ENCODE measurements at regions not wholly inside any gene's neighbourhood (a gene's known extent, or its start where the extent isn't known, plus 50 kb on each side); places are given as distances from the start of the nearest gene placed in this dataset.

DNA sequence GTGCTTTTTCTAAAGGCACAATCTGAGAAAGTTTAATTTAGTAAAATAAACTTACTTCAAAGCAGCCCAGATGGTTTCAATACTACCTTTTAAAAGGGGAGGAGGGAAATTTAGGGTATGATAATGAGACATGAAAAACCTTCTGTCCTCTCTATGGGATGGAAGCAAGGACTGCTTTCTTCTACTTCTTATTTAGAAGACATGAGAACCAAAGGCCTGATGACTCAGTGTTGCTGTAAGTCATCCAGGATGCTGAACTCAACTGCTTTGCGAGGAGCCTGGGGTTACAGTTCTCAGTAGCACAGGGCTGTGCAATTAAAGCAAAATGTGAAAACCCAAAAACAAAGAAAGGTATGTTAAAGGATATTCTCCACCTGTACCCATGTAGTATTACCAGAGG is 140.8 kb upstream of the EDNRA start:
- Mint-ChIP-seq H3K4me1 (no peaks in the 10 kb centered on the region), H3K27ac (no peak overlapping the region), H3K27me3 (no peaks in the 10 kb centered on the region), H3K36me3 (ENCODE audit: low read depth) (no peaks in the 10 kb centered on the region), H3K4me3 (no peak overlapping the region)
- DNase-seq, result no peak
- no peaks in the 10 kb centered on the region for H3K9me3 ChIP-seq (ENCODE audit: control insufficient read depth, low read length, poor library complexity, severe bottlenecking)
- no peak for ATAC-seq

- Mint-ChIP-seq H3K4me3 (no peak overlapping the region), H3K27me3 (no peaks in the 10 kb centered on the region)
- DNase-seq, result no peak
These were observed 140.2 kb upstream of the EDNRA start for GRCh38 chr4:147340591-147341120.

GRCh38 chr4:147343692-147344091 is 137.2 kb upstream of the EDNRA start:
- Mint-ChIP-seq H3K4me1 (no peaks in the 10 kb centered on the region), H3K36me3 (ENCODE audit: low read depth) (no peaks in the 10 kb centered on the region), H3K27ac (no peak overlapping the region), H3K27me3 (no peaks in the 10 kb centered on the region), H3K4me3 (no peak overlapping the region)
- DNase-seq, result no peak
- no peak for ATAC-seq
- H3K9me3 ChIP-seq (ENCODE audit: control insufficient read depth, low read length, poor library complexity, severe bottlenecking), result no peaks in the 10 kb centered on the region

More at GRCh38 chr4:147340591-147341120, 140.2 kb upstream of the EDNRA start:
- no peaks in the 10 kb centered on the region for H3K9me3 ChIP-seq (ENCODE audit: control insufficient read depth, low read length, poor library complexity, severe bottlenecking)
- no peaks in the 10 kb centered on the region for H3K4me1 Mint-ChIP-seq
- H3K36me3 Mint-ChIP-seq (ENCODE audit: low read depth), result no peaks in the 10 kb centered on the region
- no peak overlapping the region for H3K27ac Mint-ChIP-seq
- ATAC-seq, result no peak

DNA sequence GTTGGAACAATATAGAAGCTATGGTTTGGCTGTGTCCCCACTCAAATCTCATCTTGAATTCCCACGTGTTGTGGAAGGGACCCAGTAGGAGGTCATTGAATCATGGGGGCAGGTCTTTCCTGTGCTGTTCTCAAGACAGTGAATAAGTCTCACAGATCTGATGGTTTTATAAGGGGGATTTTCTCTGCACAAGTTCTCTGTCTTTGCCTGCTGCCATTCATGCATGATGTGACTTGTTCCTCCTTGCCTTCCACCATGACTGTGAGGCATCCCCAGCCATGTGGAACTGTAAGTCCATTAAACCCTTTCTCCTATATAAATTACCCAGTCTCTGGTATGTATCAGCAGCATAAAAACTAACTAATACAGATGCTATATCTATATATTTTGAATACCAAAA is 135.2 kb upstream of the EDNRA start:
- no peak overlapping the region for H3K27ac Mint-ChIP-seq
- no peaks in the 10 kb centered on the region for H3K36me3 Mint-ChIP-seq (ENCODE audit: low read depth)
- DNase-seq, result no peak
- H3K4me3 Mint-ChIP-seq, result no peak overlapping the region
- H3K9me3 ChIP-seq (ENCODE audit: control insufficient read depth, low read length, poor library complexity, severe bottlenecking), result no peaks in the 10 kb centered on the region
- H3K27me3 Mint-ChIP-seq, result no peaks in the 10 kb centered on the region
- H3K4me1 Mint-ChIP-seq, result no peaks in the 10 kb centered on the region
- ATAC-seq, result no peak

DNA sequence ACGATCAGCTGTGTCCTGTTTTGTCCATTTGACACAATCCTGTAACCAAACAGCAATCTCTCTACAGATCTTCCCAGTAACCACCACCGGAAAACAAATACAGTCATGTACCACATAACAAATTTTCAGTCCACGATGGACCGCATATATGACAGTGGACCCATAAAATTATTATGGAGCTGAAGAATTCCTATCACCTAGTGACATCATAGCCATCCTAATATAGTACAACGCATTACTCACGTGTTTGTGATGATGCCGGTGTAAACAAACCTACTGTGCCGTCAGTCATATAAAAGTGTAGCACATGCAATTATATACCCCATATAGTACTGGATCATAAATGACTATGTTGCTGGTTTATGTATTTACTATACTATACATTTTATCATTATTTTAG is 133.7 kb upstream of the EDNRA start:
- no peaks in the 10 kb centered on the region for H3K4me1 Mint-ChIP-seq
- H3K27ac Mint-ChIP-seq, result no peak overlapping the region
- H3K27me3 Mint-ChIP-seq, result no peaks in the 10 kb centered on the region
- no peak overlapping the region for H3K4me3 Mint-ChIP-seq
- DNase-seq (no peak), ATAC-seq (no peak)
- no peaks in the 10 kb centered on the region for H3K36me3 Mint-ChIP-seq (ENCODE audit: low read depth)
- H3K9me3 ChIP-seq (ENCODE audit: control insufficient read depth, low read length, poor library complexity, severe bottlenecking), result no peaks in the 10 kb centered on the region

DNA sequence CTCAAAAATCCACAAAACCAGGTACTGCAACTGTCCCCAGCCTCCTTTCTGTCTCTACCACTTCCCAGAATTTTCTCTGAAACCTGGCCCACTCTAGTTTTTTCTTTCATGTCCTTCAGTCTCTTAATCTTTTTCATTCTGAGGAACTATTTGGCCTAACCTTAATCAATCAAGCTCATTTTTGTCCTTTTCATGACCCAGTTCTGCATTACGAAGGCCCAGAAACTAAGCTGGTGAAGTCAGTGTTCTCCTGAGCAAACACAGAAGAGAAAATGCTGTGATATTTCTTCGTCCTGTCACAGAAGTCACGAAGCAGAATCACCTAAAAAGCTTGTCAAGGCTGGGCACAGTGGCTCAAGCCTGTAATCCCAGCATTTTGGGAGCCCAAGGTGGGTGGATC is 131.7 kb upstream of the EDNRA start:
- no peak overlapping the region for H3K27ac Mint-ChIP-seq
- no peaks in the 10 kb centered on the region for H3K36me3 Mint-ChIP-seq (ENCODE audit: low read depth)
- no peak overlapping the region for H3K4me3 Mint-ChIP-seq
- no peak for DNase-seq
- no peaks in the 10 kb centered on the region for H3K9me3 ChIP-seq (ENCODE audit: control insufficient read depth, low read length, poor library complexity, severe bottlenecking)
- no peak for ATAC-seq
- H3K27me3 Mint-ChIP-seq, result no peaks in the 10 kb centered on the region
- no peaks in the 10 kb centered on the region for H3K4me1 Mint-ChIP-seq

DNA sequence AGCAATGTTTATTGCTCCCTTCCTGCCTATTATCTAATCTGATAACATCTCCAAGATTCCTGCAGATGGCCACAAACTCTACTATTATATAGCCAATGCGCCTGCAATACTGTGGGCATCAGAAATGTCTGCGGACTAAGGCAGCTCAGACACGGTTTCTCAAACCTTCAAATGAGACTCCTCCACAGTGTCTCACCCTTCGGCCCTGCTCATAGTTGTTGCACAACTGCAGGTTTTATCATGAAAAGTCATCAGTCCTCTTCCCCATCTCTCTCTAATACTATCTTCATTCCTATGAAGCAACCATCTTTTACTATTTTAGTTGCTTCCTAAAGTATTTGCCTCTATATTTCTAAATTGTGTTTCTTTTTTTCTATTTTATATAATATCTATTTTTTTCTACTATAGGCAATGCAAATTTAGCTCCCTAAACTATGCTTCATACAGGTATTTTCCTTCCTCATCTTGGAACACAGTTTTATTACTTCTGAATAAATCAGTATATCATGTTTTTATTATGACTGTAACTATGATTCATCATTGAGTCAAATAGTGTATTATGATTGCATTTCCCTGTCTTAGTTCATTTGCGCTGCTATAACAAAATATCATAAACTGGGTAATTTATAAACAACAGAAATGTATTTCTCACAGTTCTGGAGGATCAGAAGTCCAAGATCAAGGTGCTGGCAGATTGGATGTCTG is 129.7 kb upstream of the EDNRA start:
- H3K36me3 Mint-ChIP-seq (ENCODE audit: low read depth), result no peaks in the 10 kb centered on the region
- H3K27ac Mint-ChIP-seq, result no peak overlapping the region
- no peak overlapping the region for H3K4me3 Mint-ChIP-seq
- DNase-seq, result no peak
- no peaks in the 10 kb centered on the region for H3K4me1 Mint-ChIP-seq
- H3K9me3 ChIP-seq (ENCODE audit: control insufficient read depth, low read length, poor library complexity, severe bottlenecking), result no peaks in the 10 kb centered on the region
- H3K27me3 Mint-ChIP-seq, result no peaks in the 10 kb centered on the region
- ATAC-seq, result no peak

DNA sequence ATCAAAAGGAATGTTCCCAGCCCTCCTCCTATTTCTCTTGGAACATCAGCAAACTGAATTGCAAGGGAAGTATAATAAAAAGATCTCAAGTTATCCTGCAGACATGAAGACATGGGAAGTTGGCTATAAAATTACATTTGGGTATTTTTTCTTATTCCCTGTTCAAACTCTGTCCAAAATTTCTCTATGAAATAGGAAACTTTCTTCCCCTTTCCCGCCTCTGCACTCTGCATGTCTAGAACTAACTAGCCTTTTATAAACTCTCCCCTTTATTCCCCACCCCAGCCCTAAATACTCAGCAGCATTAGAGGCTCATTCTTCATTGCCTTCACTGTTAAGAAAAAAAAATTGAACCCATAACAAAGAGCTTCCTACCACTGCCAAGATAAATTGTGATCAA is 126.7 kb upstream of the EDNRA start:
- no peak for DNase-seq
- H3K9me3 ChIP-seq (ENCODE audit: control insufficient read depth, low read length, poor library complexity, severe bottlenecking), result no peaks in the 10 kb centered on the region
- H3K4me1 Mint-ChIP-seq, result no peaks in the 10 kb centered on the region
- H3K4me3 Mint-ChIP-seq, result no peak overlapping the region
- no peak for ATAC-seq
- H3K27ac Mint-ChIP-seq, result no peak overlapping the region
- H3K27me3 Mint-ChIP-seq, result no peaks in the 10 kb centered on the region
- no peaks in the 10 kb centered on the region for H3K36me3 Mint-ChIP-seq (ENCODE audit: low read depth)

DNA sequence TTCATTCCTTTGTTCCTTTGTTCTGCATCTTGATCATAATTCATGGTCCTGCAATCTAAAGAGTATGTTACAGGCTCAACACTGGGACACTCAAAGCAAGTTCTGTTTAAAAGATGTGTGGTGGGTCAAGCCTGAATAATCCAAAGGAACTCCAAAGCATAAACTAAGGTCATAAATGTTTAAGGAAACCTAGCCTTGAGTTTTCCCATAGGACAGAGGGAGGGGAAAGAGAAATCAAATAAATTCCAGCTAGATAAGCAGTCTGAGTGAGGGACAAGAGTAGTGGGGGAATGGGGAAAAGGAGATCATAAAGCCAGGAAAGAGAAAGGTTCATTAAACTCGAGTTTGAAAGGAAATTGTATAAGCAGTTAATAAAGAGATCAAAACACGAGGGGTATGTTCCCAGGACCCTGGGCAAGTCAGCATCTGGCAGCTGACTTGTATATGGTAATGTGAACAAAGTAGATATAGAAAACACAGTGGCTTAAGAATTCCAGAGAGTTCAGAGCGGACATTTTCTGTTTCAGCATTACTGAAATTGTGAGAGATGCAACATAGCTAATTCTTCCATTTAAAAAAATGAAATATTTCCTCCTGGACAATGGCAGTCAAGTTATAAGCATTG is 125.8 kb upstream of the EDNRA start:
- ATAC-seq (no peak), DNase-seq (no peak)
- no peaks in the 10 kb centered on the region for H3K9me3 ChIP-seq (ENCODE audit: control insufficient read depth, low read length, poor library complexity, severe bottlenecking)
- H3K4me3 Mint-ChIP-seq, result no peak overlapping the region
- H3K27ac Mint-ChIP-seq, result no peak overlapping the region
- H3K27me3 Mint-ChIP-seq, result no peaks in the 10 kb centered on the region
- H3K4me1 Mint-ChIP-seq, result no peaks in the 10 kb centered on the region
- H3K36me3 Mint-ChIP-seq (ENCODE audit: low read depth), result no peaks in the 10 kb centered on the region

DNA sequence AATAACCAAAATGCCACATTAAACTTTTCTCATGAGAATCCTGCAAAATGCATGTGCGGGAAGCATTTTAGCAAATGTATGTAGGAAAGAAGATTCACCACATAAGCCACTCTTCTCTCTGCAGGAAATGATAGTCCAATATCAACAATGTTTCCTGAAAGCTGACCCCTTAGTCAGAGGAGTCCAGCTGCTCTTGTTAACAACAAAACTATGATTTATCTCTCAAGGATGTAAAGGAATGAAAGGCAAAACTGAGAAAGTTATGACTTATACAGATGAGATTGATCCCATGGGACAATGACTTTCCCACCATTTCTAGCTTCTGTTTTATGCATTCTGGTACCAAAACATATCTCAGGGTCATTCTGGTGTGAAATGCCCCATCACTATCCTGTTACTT is 125.0 kb upstream of the EDNRA start:
- H3K9me3 ChIP-seq (ENCODE audit: control insufficient read depth, low read length, poor library complexity, severe bottlenecking), result no peaks in the 10 kb centered on the region
- Mint-ChIP-seq H3K4me1 (no peaks in the 10 kb centered on the region), H3K27me3 (no peaks in the 10 kb centered on the region), H3K4me3 (no peak overlapping the region), H3K27ac (no peak overlapping the region), H3K36me3 (ENCODE audit: low read depth) (no peaks in the 10 kb centered on the region)
- ATAC-seq, result no peak
- no peak for DNase-seq

- ATAC-seq, result no peak
- DNase-seq, result no peak
- Mint-ChIP-seq H3K4me3 (no peak overlapping the region), H3K27ac (no peak overlapping the region), H3K27me3 (no peaks in the 10 kb centered on the region), H3K4me1 (no peaks in the 10 kb centered on the region), H3K36me3 (ENCODE audit: low read depth) (no peaks in the 10 kb centered on the region)
- H3K9me3 ChIP-seq (ENCODE audit: control insufficient read depth, low read length, poor library complexity, severe bottlenecking), result no peaks in the 10 kb centered on the region
These were observed 120.6 kb upstream of the EDNRA start for GRCh38 chr4:147360301-147360700.

DNA sequence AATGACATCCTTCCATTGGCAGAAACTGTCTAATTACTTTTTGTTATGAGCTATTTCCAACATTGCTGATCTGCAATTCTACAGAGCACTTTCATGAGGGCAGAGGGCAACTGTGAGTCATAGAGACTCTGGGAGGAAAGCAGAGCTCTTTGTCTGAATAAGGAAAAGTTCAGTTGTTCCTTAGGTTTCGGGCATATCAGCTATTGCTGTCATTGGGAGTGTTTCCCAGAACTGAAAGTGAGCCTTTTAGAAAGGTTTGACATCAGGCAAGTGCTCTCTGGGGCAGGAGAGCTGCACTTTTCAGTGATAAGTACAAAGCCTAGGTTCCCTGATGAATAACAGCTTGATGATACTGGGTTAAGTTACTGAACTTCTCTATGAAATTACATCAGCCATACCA is 119.2 kb upstream of the EDNRA start:
- Mint-ChIP-seq H3K27ac (no peak overlapping the region), H3K4me1 (no peaks in the 10 kb centered on the region), H3K27me3 (no peaks in the 10 kb centered on the region), H3K36me3 (ENCODE audit: low read depth) (no peaks in the 10 kb centered on the region), H3K4me3 (no peak overlapping the region)
- H3K9me3 ChIP-seq (ENCODE audit: control insufficient read depth, low read length, poor library complexity, severe bottlenecking), result no peaks in the 10 kb centered on the region
- no peak for DNase-seq
- ATAC-seq, result no peak

DNA sequence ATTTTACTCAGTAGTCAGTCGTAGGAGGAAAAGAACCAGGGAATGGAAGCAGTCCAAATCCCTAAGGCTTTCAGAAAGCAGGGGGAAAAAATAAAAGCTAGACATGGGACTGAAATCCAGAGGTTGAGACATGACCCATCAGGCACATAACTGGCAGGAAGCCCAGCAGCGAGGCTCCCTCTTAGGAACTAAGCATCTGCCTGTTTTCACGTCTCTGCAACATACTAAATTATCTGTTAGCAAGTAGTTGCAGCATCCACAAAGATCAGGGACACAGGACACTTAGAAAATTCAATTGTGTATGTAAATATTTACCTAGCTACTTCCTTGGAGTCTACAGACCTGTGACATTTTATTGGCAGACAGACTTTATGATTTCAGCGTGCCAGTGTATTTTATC is 118.0 kb upstream of the EDNRA start:
- Mint-ChIP-seq H3K4me1 (no peaks in the 10 kb centered on the region), H3K27me3 (no peaks in the 10 kb centered on the region), H3K36me3 (ENCODE audit: low read depth) (no peaks in the 10 kb centered on the region), H3K4me3 (no peak overlapping the region), H3K27ac (no peak overlapping the region)
- ATAC-seq (no peak), DNase-seq (no peak)
- no peaks in the 10 kb centered on the region for H3K9me3 ChIP-seq (ENCODE audit: control insufficient read depth, low read length, poor library complexity, severe bottlenecking)

- Mint-ChIP-seq H3K36me3 (ENCODE audit: low read depth) (no peaks in the 10 kb centered on the region), H3K4me1 (no peaks in the 10 kb centered on the region), H3K27me3 (no peaks in the 10 kb centered on the region), H3K27ac (no peak overlapping the region), H3K4me3 (no peak overlapping the region)
- H3K9me3 ChIP-seq (ENCODE audit: control insufficient read depth, low read length, poor library complexity, severe bottlenecking), result no peaks in the 10 kb centered on the region
- DNase-seq, result no peak
- no peak for ATAC-seq
These were observed 117.4 kb upstream of the EDNRA start for GRCh38 chr4:147363514-147363913.
